Neuronal stem cell (in vitro differentiated cells): ENCODE measurements at regions not wholly inside any gene's neighbourhood (a gene's known extent, or its start where the extent isn't known, plus 50 kb on each side); places are given as distances from the start of the nearest gene placed in this dataset.

Experiments used
- DNase-seq: peaks from one replicate; pipeline ENCODE4 v3.0.0-alpha.2; 2013; ENCODE audit warnings: low spot score
- H2AFZ ChIP-seq: one replicate; pipeline ENCODE4 v1.6.1; 2013; ENCODE audit warnings: mild to moderate bottlenecking, low read length, inconsistent platforms
- H2AK5ac ChIP-seq: 2 replicates; pipeline ENCODE4 v1.6.1; 2013; ENCODE audit warnings: low read depth, mild to moderate bottlenecking, inconsistent platforms, low read length, moderate library complexity, mixed read lengths
- H2BK120ac ChIP-seq: 2 replicates; pipeline ENCODE4 v1.6.1; 2013; ENCODE audit warnings: low read depth, mild to moderate bottlenecking, inconsistent platforms, low read length, moderate library complexity, mixed read lengths
- H2BK12ac ChIP-seq: one replicate; pipeline ENCODE4 v1.6.1; 2013; ENCODE audit warnings: low read length, inconsistent platforms
- H2BK15ac ChIP-seq: 2 replicates; pipeline ENCODE4 v1.6.1; 2013; ENCODE audit warnings: mild to moderate bottlenecking, low read length, inconsistent platforms, mixed read lengths
- H2BK5ac ChIP-seq: one replicate; pipeline ENCODE4 v1.6.1; 2013; ENCODE audit warnings: inconsistent platforms, mild to moderate bottlenecking, low read length, moderate library complexity
- H3K14ac ChIP-seq: one replicate; pipeline ENCODE4 v1.6.1; 2013; ENCODE audit warnings: low read length, inconsistent platforms
- H3K18ac ChIP-seq: 2 replicates; pipeline ENCODE4 v1.6.1; 2013; ENCODE audit warnings: low read length, inconsistent platforms
- H3K23ac ChIP-seq: 2 replicates; pipeline ENCODE4 v1.6.1; 2013; ENCODE audit warnings: low read depth, mild to moderate bottlenecking, mixed read lengths, low read length, inconsistent platforms; ENCODE audit not compliant: poor library complexity
- H3K27ac ChIP-seq: replicated peaks from 3 replicates; pipeline ENCODE4 v1.5.1; 2013; ENCODE audit warnings: low read length, inconsistent platforms
- H3K27me3 ChIP-seq, 3 experiments: 2 replicates each; pipeline ENCODE4 v1.6.1; 2013; ENCODE audit warnings: low read length in 3 of 3, mild to moderate bottlenecking in 2 of 3, inconsistent platforms in 1 of 3, low read depth in 1 of 3, mixed read lengths in 1 of 3, moderate library complexity in 1 of 3; ENCODE audit not compliant: control insufficient read depth in 3 of 3, insufficient read depth in 3 of 3
- H3K36me3 ChIP-seq, 2 donors: replicated peaks in 1 of 2; 2 replicates each; pipeline ENCODE4 v1.6.1; 2013; ENCODE audit warnings: low read length in 2 of 2; ENCODE audit not compliant: control insufficient read depth in 2 of 2, insufficient read depth in 2 of 2
- H3K4ac ChIP-seq: 2 replicates; pipeline ENCODE4 v1.6.1; 2013; ENCODE audit warnings: inconsistent platforms, mild to moderate bottlenecking, low read length, moderate library complexity
- H3K4me1 ChIP-seq, 2 donors: 1 replicate in 1 of 2; 2 replicates in 1 of 2; pipeline ENCODE4 v1.6.1; 2013; ENCODE audit warnings: low read length in 2 of 2, low read depth in 1 of 2; ENCODE audit not compliant: control insufficient read depth in 2 of 2, insufficient read depth in 1 of 2
- H3K4me2 ChIP-seq: one replicate; pipeline ENCODE4 v1.6.1; 2013; ENCODE audit warnings: mild to moderate bottlenecking, low read length, inconsistent platforms; ENCODE audit not compliant: insufficient read depth, poor library complexity, severe bottlenecking
- H3K4me3 ChIP-seq, 2 donors: 2 replicates each; pipeline ENCODE4 v1.5.1; 2013; ENCODE audit warnings: low read length in 2 of 2, mild to moderate bottlenecking in 2 of 2, inconsistent platforms in 1 of 2, moderate library complexity in 1 of 2
- H3K79me1 ChIP-seq: one replicate; pipeline ENCODE4 v1.6.1; 2013; ENCODE audit warnings: low read depth, mild to moderate bottlenecking, inconsistent platforms, low read length, moderate library complexity
- H3K9ac ChIP-seq: one replicate; pipeline ENCODE4 v1.6.1; 2013; ENCODE audit warnings: mild to moderate bottlenecking, low read depth, low read length, inconsistent platforms; ENCODE audit not compliant: poor library complexity
- H3K9me3 ChIP-seq, 2 donors: replicated peaks in 1 of 2; 2 replicates each; pipeline versions ENCODE3 to v1.6.1; 2013; ENCODE audit warnings: low read length in 2 of 2, mild to moderate bottlenecking in 2 of 2, inconsistent platforms in 1 of 2, low read depth in 1 of 2, mixed read lengths in 1 of 2, moderate library complexity in 1 of 2; ENCODE audit not compliant: control insufficient read depth in 2 of 2, insufficient read depth in 1 of 2
- H4K8ac ChIP-seq: one replicate; pipeline ENCODE4 v1.6.1; 2013; ENCODE audit warnings: low read depth, mild to moderate bottlenecking, inconsistent platforms, low read length, moderate library complexity
- H4K91ac ChIP-seq: one replicate; pipeline ENCODE4 v1.6.1; 2013; ENCODE audit warnings: low read length, low read depth, mild to moderate bottlenecking, inconsistent platforms; ENCODE audit not compliant: poor library complexity
- WGBS, 2 donors: extraction: QIAGEN DNeasy Blood & Tissue Kit; methylation state at CpG; one replicate each; pipeline ENCODE4 v1.1.7; 2013; ENCODE audit warnings: missing lambda C conversion rate in 2 of 2, mixed read lengths in 1 of 2; ENCODE audit not compliant: insufficient read length in 2 of 2, insufficient replicate concordance in 1 of 2; ENCODE audit errors: extremely low coverage in 2 of 2; 5-methylcytosine and 5-hydroxymethylcytosine counted together

GRCh38 chr13:85091631-85092234, 707.5 kb downstream of the SLITRK6 start:
- no peaks in the 10 kb centered on the region for H3K27me3 ChIP-seq
- no peak overlapping the region for H4K8ac ChIP-seq
- H2BK5ac ChIP-seq, result no peak overlapping the region
- H3K79me1 ChIP-seq, result no peaks in the 10 kb centered on the region
- H3K36me3 ChIP-seq, result no peaks in the 10 kb centered on the region
- no peak for DNase-seq
- H3K4ac ChIP-seq, result no peak overlapping the region
- no peak overlapping the region for H3K18ac ChIP-seq
- no peak overlapping the region for H3K27ac ChIP-seq
- no peaks in the 10 kb centered on the region for H3K4me1 ChIP-seq
- H2AK5ac ChIP-seq, result no peak overlapping the region
- H3K9me3 ChIP-seq, result no peaks in the 10 kb centered on the region
- H2BK12ac ChIP-seq, result no peak overlapping the region
- H3K4me3 ChIP-seq, result no peak overlapping the region
- no peak overlapping the region for H3K23ac ChIP-seq
- no peak overlapping the region for H3K4me2 ChIP-seq
- H3K14ac ChIP-seq, result no peak overlapping the region
- H2BK15ac ChIP-seq, result no peak overlapping the region
- no peak overlapping the region for H2AFZ ChIP-seq
- no peak overlapping the region for H3K9ac ChIP-seq
- no peak overlapping the region for H4K91ac ChIP-seq
- no peak overlapping the region for H2BK120ac ChIP-seq
- no CpG with 5 or more reads among the region's 5 CpGs for WGBS, 2 donors

GRCh38 chr13:85089186-85089585, 710.0 kb downstream of the SLITRK6 start:
- no peak overlapping the region for H3K18ac ChIP-seq

GRCh38 chr13:85080691-85081090, 718.5 kb downstream of the SLITRK6 start:
- H2AK5ac ChIP-seq, result no peak overlapping the region
- no peak overlapping the region for H4K8ac ChIP-seq
- H3K4me3 ChIP-seq, result no peak overlapping the region
- no peak overlapping the region for H4K91ac ChIP-seq
- no peak overlapping the region for H3K14ac ChIP-seq
- no peak overlapping the region for H2AFZ ChIP-seq
- H2BK5ac ChIP-seq, result no peak overlapping the region
- no CpG with 5 or more reads among the region's 1 CpG for WGBS, 2 donors
- H2BK12ac ChIP-seq, result no peak overlapping the region
- no peak overlapping the region for H3K18ac ChIP-seq
- H3K23ac ChIP-seq, result no peak overlapping the region
- DNase-seq, result no peak
- H3K4me1 ChIP-seq, result no peaks in the 10 kb centered on the region
- no peaks in the 10 kb centered on the region for H3K79me1 ChIP-seq
- no peaks in the 10 kb centered on the region for H3K9me3 ChIP-seq
- no peak overlapping the region for H3K4me2 ChIP-seq
- no peaks in the 10 kb centered on the region for H3K27me3 ChIP-seq
- no peak overlapping the region for H2BK15ac ChIP-seq
- H2BK120ac ChIP-seq, result no peak overlapping the region
- no peak overlapping the region for H3K27ac ChIP-seq
- H3K36me3 ChIP-seq, result no peaks in the 10 kb centered on the region
- H3K4ac ChIP-seq, result no peak overlapping the region
- H3K9ac ChIP-seq, result no peak overlapping the region

More at GRCh38 chr13:85089186-85089585, 710.0 kb downstream of the SLITRK6 start:
- no peak overlapping the region for H3K14ac ChIP-seq
- no peak overlapping the region for H4K8ac ChIP-seq
- no peak for DNase-seq
- no peak overlapping the region for H3K27ac ChIP-seq
- H3K4ac ChIP-seq, result no peak overlapping the region
- no peak overlapping the region for H3K4me3 ChIP-seq
- H3K9ac ChIP-seq, result no peak overlapping the region
- H3K9me3 ChIP-seq, result no peaks in the 10 kb centered on the region
- H2BK5ac ChIP-seq, result no peak overlapping the region
- no peak overlapping the region for H3K23ac ChIP-seq
- H4K91ac ChIP-seq, result no peak overlapping the region
- H2BK15ac ChIP-seq, result no peak overlapping the region
- no peak overlapping the region for H3K4me2 ChIP-seq
- no peaks in the 10 kb centered on the region for H3K27me3 ChIP-seq
- no peaks in the 10 kb centered on the region for H3K4me1 ChIP-seq
- no CpG with 5 or more reads among the region's 2 CpGs for WGBS, 2 donors
- H3K36me3 ChIP-seq, result no peaks in the 10 kb centered on the region
- no peaks in the 10 kb centered on the region for H3K79me1 ChIP-seq
- H2AFZ ChIP-seq, result no peak overlapping the region
- H2BK120ac ChIP-seq, result no peak overlapping the region
- no peak overlapping the region for H2AK5ac ChIP-seq
- no peak overlapping the region for H2BK12ac ChIP-seq

- Histone ChIP-seq H3K4me1 (no peaks in the 10 kb centered on the region), H3K18ac (no peak overlapping the region), H2AK5ac (no peak overlapping the region), H3K4ac (no peak overlapping the region), H2BK5ac (no peak overlapping the region), H4K91ac (no peak overlapping the region), H2BK12ac (no peak overlapping the region), H4K8ac (no peak overlapping the region), H3K27ac (no peak overlapping the region), H2BK15ac (no peak overlapping the region), H3K79me1 (no peaks in the 10 kb centered on the region), H3K36me3 (no peaks in the 10 kb centered on the region), H3K9ac (no peak overlapping the region), H3K23ac (no peak overlapping the region), H3K27me3 (no peaks in the 10 kb centered on the region), H3K4me3 (no peak overlapping the region), H3K14ac (no peak overlapping the region), H2AFZ (no peak overlapping the region), H2BK120ac (no peak overlapping the region), H3K9me3 (no peaks in the 10 kb centered on the region), H3K4me2 (no peak overlapping the region)
- DNase-seq, result no peak
- WGBS, 2 donors, result no CpG with 5 or more reads among the region's 1 CpG
These were observed 722.9 kb downstream of the SLITRK6 start for GRCh38 chr13:85076343-85076742.
